Activated T-cell treated with anti-CD3 and anti-CD28 coated beads, Interleukin-2, amount 50 U/mL, for 48 hours (primary cell): ENCODE measurements at regions not wholly inside any gene's neighbourhood (a gene's known extent, or its start where the extent isn't known, plus 50 kb on each side); places are given as distances from the start of the nearest gene placed in this dataset.

Experiments
- DNase-seq, 2 experiments: peaks; one replicate each; pipeline ENCODE4 v3.0.0-alpha.2; 2020

DNA sequence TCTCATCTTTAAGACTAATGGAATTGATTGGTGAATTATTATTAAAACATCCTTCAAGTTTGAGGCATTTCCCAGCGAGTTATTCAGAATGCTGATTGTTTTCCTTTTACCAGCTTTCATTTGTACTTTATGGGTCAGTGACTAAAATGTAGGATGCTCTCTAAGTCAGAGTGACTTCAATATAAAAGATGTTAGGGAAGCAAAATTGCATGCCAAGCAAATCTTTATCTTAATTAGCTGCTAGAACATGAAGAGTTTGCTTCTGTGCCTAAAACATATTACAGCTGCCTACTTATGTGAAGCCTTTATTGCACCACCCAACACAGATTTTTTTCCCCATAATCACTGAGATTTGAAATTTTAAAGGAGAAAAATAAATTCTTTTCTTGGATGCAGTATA lies 79.8 kb upstream of the CYYR1 start:
- no peak for DNase-seq

DNA sequence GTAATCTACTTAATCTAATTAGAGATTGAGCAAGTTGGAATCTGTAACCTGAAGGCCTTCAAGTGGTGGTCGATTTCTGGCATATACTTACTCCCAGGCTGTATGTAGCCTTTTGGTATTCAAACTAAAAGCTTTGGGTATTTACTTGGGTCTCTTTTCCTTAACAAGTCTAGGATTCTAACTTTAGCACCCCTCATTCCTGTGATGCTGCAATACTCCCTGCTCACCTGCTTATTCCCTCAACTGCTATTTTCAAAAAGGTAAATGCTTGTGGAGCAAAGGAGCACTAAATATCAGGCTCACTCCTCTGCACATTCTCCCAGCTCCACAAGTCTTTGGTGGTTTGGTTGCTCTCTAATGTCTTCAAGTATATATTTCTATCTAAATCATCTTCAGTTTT lies 68.0 kb upstream of the CYYR1 start:
- no peak for DNase-seq

DNA sequence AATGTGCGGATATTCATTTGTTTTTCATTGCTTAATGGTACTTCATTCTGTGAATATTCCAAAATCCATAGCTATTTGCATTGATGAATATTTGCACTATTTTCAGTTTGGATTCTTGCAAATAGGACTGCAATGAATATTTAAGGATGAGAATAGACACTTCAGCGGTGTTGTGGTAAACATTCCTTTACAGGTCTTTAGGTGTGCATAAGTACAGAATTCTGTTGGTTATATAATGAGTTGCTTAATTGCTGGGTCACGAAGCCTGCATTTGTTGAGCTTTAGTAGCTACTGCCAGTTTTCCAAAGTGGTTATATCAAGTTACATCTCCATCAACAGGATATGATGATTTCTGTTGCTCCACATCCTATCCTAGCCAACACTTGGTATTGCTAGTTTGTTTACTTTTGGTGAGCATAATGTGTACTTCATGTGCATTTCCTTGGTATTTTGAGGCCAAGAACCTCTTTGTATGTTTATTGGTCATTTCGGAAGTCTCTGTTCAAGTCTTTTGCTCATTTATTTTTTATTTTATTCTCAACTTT lies 64.2 kb upstream of the CYYR1 start:
- DNase-seq, result no peak

DNA sequence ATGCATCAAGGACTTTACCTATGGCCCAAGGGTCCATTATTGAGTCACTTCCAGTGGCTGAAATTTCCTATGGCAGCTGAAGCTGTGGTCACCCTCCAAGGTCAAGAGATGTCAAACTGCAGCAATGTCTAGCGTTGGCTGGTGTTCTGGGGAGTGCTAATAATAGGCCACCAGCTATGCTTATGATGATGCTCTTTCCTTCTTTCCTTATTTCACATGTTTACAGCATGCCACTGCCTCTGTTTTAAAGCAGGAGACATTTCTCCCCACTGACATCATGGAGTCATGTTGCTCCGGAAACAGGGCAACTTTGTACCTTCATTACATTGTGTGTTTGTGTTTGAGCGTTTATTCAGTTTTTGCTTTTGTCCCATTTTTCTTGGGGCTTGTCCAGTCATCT lies 62.6 kb upstream of the CYYR1 start:
- no peak for DNase-seq

DNA sequence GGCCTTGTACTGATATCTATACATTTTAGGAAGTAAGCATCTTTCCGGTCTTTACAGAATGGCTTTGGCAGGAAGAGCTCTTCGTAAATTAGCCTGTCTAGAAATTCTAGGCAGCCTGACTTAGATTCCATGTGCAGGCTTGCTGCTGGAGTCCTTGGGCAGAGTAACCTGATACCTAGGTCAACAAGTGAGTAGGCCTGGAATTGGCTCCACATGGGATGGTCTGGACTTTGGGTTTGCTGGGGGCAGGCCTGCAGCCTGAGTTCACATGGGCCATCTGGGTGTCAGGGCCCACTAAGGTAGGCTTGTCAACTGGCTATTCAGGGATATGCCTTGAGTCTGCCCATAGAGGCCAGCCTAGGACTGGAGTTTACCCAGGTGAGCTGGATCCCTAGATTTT lies 59.6 kb upstream of the CYYR1 start:
- no peak for DNase-seq

DNA sequence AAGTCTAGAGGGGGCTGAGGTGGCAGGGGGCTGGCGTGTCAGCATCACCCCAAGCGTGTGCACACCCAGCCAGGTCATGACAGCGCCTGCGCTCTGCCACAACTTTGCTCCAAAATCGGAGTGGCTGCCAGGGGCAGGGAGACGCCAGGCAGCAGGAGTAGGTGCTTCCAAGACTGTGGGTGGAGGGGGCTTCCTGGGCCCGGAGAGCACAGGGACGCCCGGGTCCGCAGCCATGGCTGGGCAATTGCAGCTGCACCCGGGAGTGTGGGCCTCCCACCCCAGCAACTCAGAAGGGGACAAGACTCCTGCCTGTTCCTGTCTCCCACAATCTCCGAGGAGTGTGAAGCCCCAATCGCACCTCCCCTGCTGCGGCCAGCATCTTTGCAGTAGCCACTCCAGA lies 53.1 kb upstream of the CYYR1 start:
- no peak for DNase-seq

DNA sequence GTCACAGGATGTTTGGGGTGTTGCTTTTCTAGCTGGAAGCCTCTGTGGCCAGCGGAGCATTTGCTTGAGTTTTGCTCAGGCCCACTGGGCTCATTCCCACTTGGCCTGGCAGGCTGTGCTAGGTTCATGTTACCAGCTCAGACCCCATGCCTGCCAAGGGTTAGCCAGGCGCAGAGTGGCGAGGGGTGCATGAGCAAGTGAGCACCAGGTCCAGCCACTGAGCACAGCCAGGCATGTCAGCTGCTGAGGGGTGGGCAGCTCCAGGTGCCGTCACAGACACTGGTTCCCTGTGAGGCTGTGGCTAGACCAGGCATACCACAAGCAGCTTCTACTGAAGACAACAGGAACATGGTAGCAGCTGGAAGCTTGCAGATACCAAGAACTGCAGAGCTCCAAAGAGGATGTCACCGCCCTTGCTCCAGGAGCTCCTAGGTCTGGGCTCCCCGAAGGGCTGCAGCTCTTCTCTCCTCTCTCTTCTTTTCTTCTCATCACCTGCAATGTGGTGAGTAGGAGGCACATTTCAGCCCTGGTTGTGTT lies 52.0 kb upstream of the CYYR1 start:
- DNase-seq, result no peak
